ENCODE measurements at regions not wholly inside any gene's neighbourhood (a gene's known extent, or its start where the extent isn't known, plus 50 kb on each side); places are given as distances from the start of the nearest gene placed in this dataset.

DNA sequence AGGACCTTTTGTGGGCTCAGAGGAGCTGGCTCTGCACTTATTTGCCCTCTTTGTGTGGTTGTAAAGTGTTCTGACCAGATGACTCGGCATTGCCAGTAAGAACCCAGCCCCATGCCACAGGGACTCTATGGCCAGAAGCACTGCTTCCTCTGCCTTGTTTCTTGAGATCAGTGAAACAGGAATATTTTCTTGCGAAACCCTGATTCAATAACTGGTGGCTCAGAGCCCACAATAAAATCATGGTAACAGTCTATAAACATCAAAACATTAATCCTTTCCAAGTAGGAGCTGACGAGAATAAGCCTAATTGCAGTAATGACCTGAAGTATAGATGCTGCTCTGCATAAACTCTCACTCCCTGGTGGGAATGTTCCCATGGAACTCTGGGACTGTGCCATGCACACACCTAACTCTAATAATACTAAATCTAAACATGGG lies 344.3 kb downstream of the ZNF608 start (continued):
- TF ChIP-seq ZBTB33 (IDR thresholded peaks at IDR 0.05) (no peak), EGR1 (IDR thresholded peaks at IDR 0.05; ENCODE audit: low read depth in 2 of 2) (no peak), MAX (IDR thresholded peaks at IDR 0.05) (no peak), FOXA2 (IDR thresholded peaks at IDR 0.05) (no peak), YY1 (IDR thresholded peaks at IDR 0.05) (no peak)

DNA sequence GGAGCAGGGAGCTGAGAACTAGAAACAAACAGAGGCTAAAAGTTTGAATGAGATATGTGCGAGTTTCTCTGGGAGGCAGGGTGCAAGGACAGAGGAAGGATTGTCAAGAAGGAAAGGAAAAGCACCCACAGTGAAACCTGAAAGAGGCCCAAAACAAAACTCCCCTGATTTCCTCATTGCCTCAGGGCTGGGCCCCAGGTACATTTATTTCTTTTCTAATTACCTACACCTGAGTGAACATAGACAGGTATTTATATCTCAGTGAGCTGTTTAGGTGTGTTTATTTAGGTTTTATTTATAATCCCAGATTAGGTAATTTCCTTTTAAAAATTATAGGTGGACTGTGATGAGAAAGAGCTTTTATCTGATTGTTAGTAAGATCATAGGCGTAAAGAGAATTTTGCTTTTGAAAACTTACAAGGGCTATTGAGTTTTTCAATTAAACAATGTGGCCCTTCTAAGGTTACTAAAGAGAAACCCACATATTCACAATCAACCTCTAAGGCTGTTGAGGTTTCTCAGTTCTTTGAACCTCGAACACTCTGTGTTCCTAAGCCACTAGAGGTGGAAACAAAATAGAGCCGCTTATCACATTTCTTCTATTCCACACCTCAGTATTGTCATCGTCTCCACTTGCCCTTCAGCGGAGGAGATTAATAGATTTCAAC lies 344.8 kb downstream of the ZNF608 start:
- TF ChIP-seq YY1 (IDR thresholded peaks at IDR 0.05), result no peak
- TF ChIP-seq ATF3 (IDR thresholded peaks at IDR 0.05), result no peak
- TF ChIP-seq RAD21 (IDR thresholded peaks at IDR 0.05), result no peak
- TF ChIP-seq RXRA (IDR thresholded peaks at IDR 0.05), result no peak
- no peak for TF ChIP-seq SP1 (IDR thresholded peaks at IDR 0.05)
- H3K4me1 ChIP-seq (ENCODE audit: control insufficient read depth in 4 of 4, insufficient read depth in 4 of 4, low read length in 3 of 4), result no peaks in the 10 kb centered on the region
- H3K27ac ChIP-seq (ENCODE audit: low read depth in 1 of 2, low read length in 2 of 2), result no peak overlapping the region
- no peak overlapping the region for H3K4me3 ChIP-seq (ENCODE audit: low read depth in 1 of 3, low read length in 3 of 3)
- no peaks in the 10 kb centered on the region for H3K27me3 ChIP-seq (ENCODE audit: control insufficient read depth in 4 of 4, insufficient read depth in 4 of 4, low read length in 3 of 4)
- DNase-seq (ENCODE audit: low spot score), result no peak
- H3K36me3 ChIP-seq (ENCODE audit: control insufficient read depth in 4 of 4, insufficient read depth in 3 of 4, low read depth in 1 of 4, low read length in 3 of 4), result no peaks in the 10 kb centered on the region
- H3K9ac ChIP-seq (ENCODE audit: low read depth in 1 of 2, low read length in 2 of 2), result no peak overlapping the region
- 85% methylated on average over 6 of the region's 6 CpGs for WGBS
- no peaks in the 10 kb centered on the region for H3K9me3 ChIP-seq (ENCODE audit: control insufficient read depth in 4 of 4, low read length in 3 of 4)

GRCh38 chr5:124399426-124399961 lies 346.9 kb downstream of the ZNF608 start:
- Histone ChIP-seq H3K36me3 (ENCODE audit: control insufficient read depth in 4 of 4, insufficient read depth in 3 of 4, low read depth in 1 of 4, low read length in 3 of 4) (no peaks in the 10 kb centered on the region), H3K27ac (ENCODE audit: low read depth in 1 of 2, low read length in 2 of 2) (no peak overlapping the region), H3K9me3 (ENCODE audit: control insufficient read depth in 4 of 4, low read length in 3 of 4) (no peaks in the 10 kb centered on the region), H3K4me3 (ENCODE audit: low read depth in 1 of 3, low read length in 3 of 3) (no peak overlapping the region), H3K4me1 (ENCODE audit: control insufficient read depth in 4 of 4, insufficient read depth in 4 of 4, low read length in 3 of 4) (no peaks in the 10 kb centered on the region), H3K9ac (ENCODE audit: low read depth in 1 of 2, low read length in 2 of 2) (no peak overlapping the region), H3K27me3 (ENCODE audit: control insufficient read depth in 4 of 4, insufficient read depth in 4 of 4, low read length in 3 of 4) (no peaks in the 10 kb centered on the region)
- TF ChIP-seq HNF4G (IDR thresholded peaks at IDR 0.05) (no peak), HNF4A (conservative IDR thresholded peaks at IDR 0.05) (no peak), YY1 (IDR thresholded peaks at IDR 0.05) (no peak), NR2F2 (IDR thresholded peaks at IDR 0.05) (no peak), SP1 (IDR thresholded peaks at IDR 0.05) (no peak), ATF3 (IDR thresholded peaks at IDR 0.05) (no peak), MAX (IDR thresholded peaks at IDR 0.05) (no peak), TAF1 (conservative IDR thresholded peaks at IDR 0.05) (no peak), EGR1 (IDR thresholded peaks at IDR 0.05; ENCODE audit: low read depth in 2 of 2) (no peak), ZBTB33 (IDR thresholded peaks at IDR 0.05) (no peak), RAD21 (IDR thresholded peaks at IDR 0.05) (no peak), FOXA2 (IDR thresholded peaks at IDR 0.05) (no peak), FOXA1 (IDR thresholded peaks at IDR 0.05) (no peak), RXRA (IDR thresholded peaks at IDR 0.05) (no peak)
- TF ChIP-seq, protein P1, sequence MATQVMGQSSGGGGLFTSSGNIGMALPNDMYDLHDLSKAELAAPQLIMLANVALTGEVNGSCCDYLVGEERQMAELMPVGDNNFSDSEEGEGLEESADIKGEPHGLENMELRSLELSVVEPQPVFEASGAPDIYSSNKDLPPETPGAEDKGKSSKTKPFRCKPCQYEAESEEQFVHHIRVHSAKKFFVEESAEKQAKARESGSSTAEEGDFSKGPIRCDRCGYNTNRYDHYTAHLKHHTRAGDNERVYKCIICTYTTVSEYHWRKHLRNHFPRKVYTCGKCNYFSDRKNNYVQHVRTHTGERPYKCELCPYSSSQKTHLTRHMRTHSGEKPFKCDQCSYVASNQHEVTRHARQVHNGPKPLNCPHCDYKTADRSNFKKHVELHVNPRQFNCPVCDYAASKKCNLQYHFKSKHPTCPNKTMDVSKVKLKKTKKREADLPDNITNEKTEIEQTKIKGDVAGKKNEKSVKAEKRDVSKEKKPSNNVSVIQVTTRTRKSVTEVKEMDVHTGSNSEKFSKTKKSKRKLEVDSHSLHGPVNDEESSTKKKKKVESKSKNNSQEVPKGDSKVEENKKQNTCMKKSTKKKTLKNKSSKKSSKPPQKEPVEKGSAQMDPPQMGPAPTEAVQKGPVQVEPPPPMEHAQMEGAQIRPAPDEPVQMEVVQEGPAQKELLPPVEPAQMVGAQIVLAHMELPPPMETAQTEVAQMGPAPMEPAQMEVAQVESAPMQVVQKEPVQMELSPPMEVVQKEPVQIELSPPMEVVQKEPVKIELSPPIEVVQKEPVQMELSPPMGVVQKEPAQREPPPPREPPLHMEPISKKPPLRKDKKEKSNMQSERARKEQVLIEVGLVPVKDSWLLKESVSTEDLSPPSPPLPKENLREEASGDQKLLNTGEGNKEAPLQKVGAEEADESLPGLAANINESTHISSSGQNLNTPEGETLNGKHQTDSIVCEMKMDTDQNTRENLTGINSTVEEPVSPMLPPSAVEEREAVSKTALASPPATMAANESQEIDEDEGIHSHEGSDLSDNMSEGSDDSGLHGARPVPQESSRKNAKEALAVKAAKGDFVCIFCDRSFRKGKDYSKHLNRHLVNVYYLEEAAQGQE (IDR thresholded peaks at IDR 0.05), result no peak
- WGBS, result 75% methylated on average over 3 of the region's 3 CpGs
- no peak for DNase-seq (ENCODE audit: low spot score)
